ENCODE measurements at regions not wholly inside any gene's neighbourhood (a gene's known extent, or its start where the extent isn't known, plus 50 kb on each side); places are given as distances from the start of the nearest gene placed in this dataset.

DNA sequence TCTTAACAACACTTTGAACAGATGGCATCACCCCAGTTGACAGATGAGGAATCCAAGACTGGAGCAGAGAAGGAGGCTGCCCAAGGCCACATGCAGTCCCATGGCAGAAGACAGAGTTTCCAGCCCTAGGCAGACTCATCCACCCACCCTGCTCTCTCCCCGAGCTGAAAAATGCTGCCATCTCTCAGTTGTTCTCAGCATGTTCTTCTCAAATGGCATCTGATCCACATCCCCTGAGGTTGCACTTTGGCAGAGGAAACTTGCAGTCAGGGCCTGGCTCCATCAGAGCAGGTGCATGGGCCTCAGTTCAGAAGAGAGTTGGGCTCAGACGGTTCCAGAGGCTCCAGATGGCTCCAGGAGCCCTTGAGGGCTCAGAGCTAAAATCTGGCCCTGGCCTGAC is 709.4 kb downstream of the MATN1 start:
- TF ChIP-seq CTCF (IDR thresholded peaks at IDR 0.05 in 8 of 11, conservative IDR thresholded peaks at IDR 0.05 in 3 of 11), result no peak
- TF ChIP-seq POLR2AphosphoS5 (IDR thresholded peaks at IDR 0.05), result no peak

Measured in spleen (tissue), 7 donors.